Activated gamma-delta T cell (primary cell): ENCODE measurements at regions not wholly inside any gene's neighbourhood (a gene's known extent, or its start where the extent isn't known, plus 50 kb on each side); places are given as distances from the start of the nearest gene placed in this dataset.

Experiments
- DNase-seq: peaks from one replicate; lab custom pipeline; 2025; lab: John Stamatoyannopoulos, UW

- no peak for DNase-seq
Observed at GRCh38 chr16:79790854-79791253, 190.3 kb upstream of the MAF start.

- DNase-seq = no peak
Observed at GRCh38 chr16:79788949-79789348, 188.4 kb upstream of the MAF start.

GRCh38 chr16:79786389-79786788 is 185.9 kb upstream of the MAF start:
- DNase-seq = no peak

- DNase-seq = no peak
Observed at GRCh38 chr16:79784007-79784406, 183.5 kb upstream of the MAF start.

- DNase-seq = no peak
Observed at GRCh38 chr16:79777679-79778078, 177.1 kb upstream of the MAF start.

- DNase-seq = no peak
Observed at GRCh38 chr16:79776243-79776847, 175.8 kb upstream of the MAF start.

GRCh38 chr16:79772784-79773183 is 172.2 kb upstream of the MAF start:
- no peak for DNase-seq

GRCh38 chr16:79772048-79772447 is 171.5 kb upstream of the MAF start:
- no peak for DNase-seq

- DNase-seq = peak; percentile 24
Observed at GRCh38 chr16:79770244-79771064, 169.9 kb upstream of the MAF start.

- DNase-seq = no peak
Observed at GRCh38 chr16:79769928-79770243, 169.3 kb upstream of the MAF start.

- no peak for DNase-seq
Observed at GRCh38 chr16:79769270-79769927, 168.9 kb upstream of the MAF start.

- no peak for DNase-seq
Observed at GRCh38 chr16:79768276-79768970, 167.9 kb upstream of the MAF start.

GRCh38 chr16:79767421-79768275 is 167.1 kb upstream of the MAF start:
- no peak for DNase-seq

- DNase-seq = no peak
Observed at GRCh38 chr16:79765901-79766394, 165.4 kb upstream of the MAF start.

- no peak for DNase-seq
Observed at GRCh38 chr16:79765431-79765830, 164.9 kb upstream of the MAF start.

- DNase-seq = no peak
Observed at GRCh38 chr16:79764415-79765110, 164.0 kb upstream of the MAF start.

- no peak for DNase-seq
Observed at GRCh38 chr16:79762217-79762616, 161.7 kb upstream of the MAF start.

GRCh38 chr16:79758615-79759346 is 158.2 kb upstream of the MAF start:
- no peak for DNase-seq

- DNase-seq = no peak
Observed at GRCh38 chr16:79757968-79758367, 157.4 kb upstream of the MAF start.

GRCh38 chr16:79757163-79757562 is 156.6 kb upstream of the MAF start:
- DNase-seq = no peak
